ENCODE measurements at regions not wholly inside any gene's neighbourhood (a gene's known extent, or its start where the extent isn't known, plus 50 kb on each side); places are given as distances from the start of the nearest gene placed in this dataset.

DNA sequence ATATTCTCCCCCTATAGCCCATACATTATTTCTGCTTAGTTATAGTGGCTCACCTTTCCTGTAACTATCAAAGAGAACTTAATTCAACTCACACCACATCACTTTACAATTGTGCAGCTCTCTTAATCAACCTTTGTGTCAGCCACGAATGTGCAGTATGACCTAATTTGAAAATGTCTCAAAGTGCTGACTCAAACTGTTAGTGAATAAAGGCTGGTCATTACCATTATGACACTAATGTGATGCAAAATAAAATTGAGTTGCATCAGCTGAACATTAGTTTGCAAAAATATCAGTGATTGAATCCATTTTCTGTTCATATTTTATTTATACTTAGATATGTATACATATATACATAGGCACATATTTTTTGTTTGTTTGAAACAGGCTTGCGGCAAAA is 251.8 kb downstream of the MEIS1 start:
- WGBS (ENCODE audit: insufficient coverage), result no CpG with 5 or more reads among the region's 2 CpGs
- ChIA-PET POLR2A (no interaction called here), CTCF (no interaction called here)
- Histone ChIP-seq H3K4me2 (replicated peaks; ENCODE audit: low read depth, low read length, poor library complexity, severe bottlenecking) (no peak overlapping the region), H3K9me3 (ENCODE audit: control extremely low read depth in 1 of 3, control insufficient read depth in 2 of 3, insufficient read depth in 1 of 3, low read length in 2 of 3) (no peaks in the 10 kb centered on the region), H3K4me3 (ENCODE audit: control extremely low read depth in 1 of 5, extremely low read depth in 1 of 5, insufficient read depth in 1 of 5, low read depth in 2 of 5, low read length in 4 of 5) (no peak overlapping the region), H4K20me1 (ENCODE audit: control insufficient read depth, insufficient read depth, low read length, poor library complexity, severe bottlenecking) (no peaks in the 10 kb centered on the region), H3K79me2 (ENCODE audit: control insufficient read depth, insufficient read depth, low read length) (no peaks in the 10 kb centered on the region), H2AFZ (ENCODE audit: insufficient read depth, low read depth, low read length, poor library complexity, severe bottlenecking) (no peak overlapping the region), H3K9ac (ENCODE audit: low read length) (no peak overlapping the region), H3K27ac (ENCODE audit: low read length in 2 of 2) (no peak overlapping the region), H3K36me3 (replicated peaks in 1 of 2; ENCODE audit: control extremely low read depth in 1 of 2, control insufficient read depth in 1 of 2, extremely low read depth in 1 of 2, insufficient read depth in 2 of 2, low read length in 1 of 2) (no peaks in the 10 kb centered on the region), H3K4me1 (ENCODE audit: control insufficient read depth in 2 of 2, insufficient read depth in 2 of 2, low read length in 2 of 2) (no peaks in the 10 kb centered on the region), H3K27me3 (replicated peaks in 1 of 4; ENCODE audit: control extremely low read depth in 1 of 4, control insufficient read depth in 3 of 4, insufficient read depth in 4 of 4, low read length in 3 of 4) (no peaks in the 10 kb centered on the region)
- Mint-ChIP-seq H3K4me1 (no peaks in the 10 kb centered on the region), H3K9me3 (ENCODE audit: insufficient read depth) (no peaks in the 10 kb centered on the region), H3K4me3 (no peak overlapping the region), H3K27ac (no peak overlapping the region), H3K27me3 (no peaks in the 10 kb centered on the region)
- DNase-seq, result no peak
- intact Hi-C loops (cut with micrococcal nuclease), result no loop called here
- TF ChIP-seq, protein P1, sequence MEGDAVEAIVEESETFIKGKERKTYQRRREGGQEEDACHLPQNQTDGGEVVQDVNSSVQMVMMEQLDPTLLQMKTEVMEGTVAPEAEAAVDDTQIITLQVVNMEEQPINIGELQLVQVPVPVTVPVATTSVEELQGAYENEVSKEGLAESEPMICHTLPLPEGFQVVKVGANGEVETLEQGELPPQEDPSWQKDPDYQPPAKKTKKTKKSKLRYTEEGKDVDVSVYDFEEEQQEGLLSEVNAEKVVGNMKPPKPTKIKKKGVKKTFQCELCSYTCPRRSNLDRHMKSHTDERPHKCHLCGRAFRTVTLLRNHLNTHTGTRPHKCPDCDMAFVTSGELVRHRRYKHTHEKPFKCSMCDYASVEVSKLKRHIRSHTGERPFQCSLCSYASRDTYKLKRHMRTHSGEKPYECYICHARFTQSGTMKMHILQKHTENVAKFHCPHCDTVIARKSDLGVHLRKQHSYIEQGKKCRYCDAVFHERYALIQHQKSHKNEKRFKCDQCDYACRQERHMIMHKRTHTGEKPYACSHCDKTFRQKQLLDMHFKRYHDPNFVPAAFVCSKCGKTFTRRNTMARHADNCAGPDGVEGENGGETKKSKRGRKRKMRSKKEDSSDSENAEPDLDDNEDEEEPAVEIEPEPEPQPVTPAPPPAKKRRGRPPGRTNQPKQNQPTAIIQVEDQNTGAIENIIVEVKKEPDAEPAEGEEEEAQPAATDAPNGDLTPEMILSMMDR (IDR thresholded peaks at IDR 0.05), result no peak
- no peak for TF ChIP-seq EZH2 (IDR thresholded peaks at IDR 0.05; ENCODE audit: borderline replicate concordance, insufficient read depth, low read depth, low read length, poor library complexity, severe bottlenecking)
- ATAC-seq (ENCODE audit: low read depth), result no peak

DNA sequence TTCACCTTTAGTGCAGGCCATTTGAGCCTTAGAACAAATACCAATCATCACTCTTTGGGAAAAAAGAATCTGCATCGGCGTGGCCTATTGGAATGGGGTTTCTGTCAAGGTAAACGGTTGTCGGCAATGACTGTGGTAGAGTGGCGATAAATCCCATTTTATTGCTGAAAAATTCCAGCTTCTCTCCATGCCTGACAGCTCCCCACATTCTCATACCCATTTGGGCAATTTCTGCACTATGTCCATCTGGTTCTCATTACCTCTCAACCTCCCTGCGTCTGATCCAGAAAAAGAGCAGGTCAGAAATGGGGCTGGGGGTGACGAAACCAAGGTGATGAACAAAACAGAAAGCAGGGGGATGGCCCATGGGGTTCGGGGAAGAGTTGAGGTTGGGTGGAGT is 254.0 kb downstream of the MEIS1 start:
- Histone ChIP-seq H3K79me2 (ENCODE audit: control insufficient read depth, insufficient read depth, low read length) (no peaks in the 10 kb centered on the region), H3K4me3 (ENCODE audit: control extremely low read depth in 1 of 5, extremely low read depth in 1 of 5, insufficient read depth in 1 of 5, low read depth in 2 of 5, low read length in 4 of 5) (no peak overlapping the region), H3K36me3 (replicated peaks in 1 of 2; ENCODE audit: control extremely low read depth in 1 of 2, control insufficient read depth in 1 of 2, extremely low read depth in 1 of 2, insufficient read depth in 2 of 2, low read length in 1 of 2) (no peaks in the 10 kb centered on the region), H3K4me1 (ENCODE audit: control insufficient read depth in 2 of 2, insufficient read depth in 2 of 2, low read length in 2 of 2) (no peaks in the 10 kb centered on the region), H3K9me3 (ENCODE audit: control extremely low read depth in 1 of 3, control insufficient read depth in 2 of 3, insufficient read depth in 1 of 3, low read length in 2 of 3) (no peaks in the 10 kb centered on the region), H3K4me2 (replicated peaks; ENCODE audit: low read depth, low read length, poor library complexity, severe bottlenecking) (no peak overlapping the region), H3K27ac (ENCODE audit: low read length in 2 of 2) (no peak overlapping the region), H3K27me3 (replicated peaks in 1 of 4; ENCODE audit: control extremely low read depth in 1 of 4, control insufficient read depth in 3 of 4, insufficient read depth in 4 of 4, low read length in 3 of 4) (no peaks in the 10 kb centered on the region), H3K9ac (ENCODE audit: low read length) (no peak overlapping the region), H2AFZ (ENCODE audit: insufficient read depth, low read depth, low read length, poor library complexity, severe bottlenecking) (no peak overlapping the region), H4K20me1 (ENCODE audit: control insufficient read depth, insufficient read depth, low read length, poor library complexity, severe bottlenecking) (no peaks in the 10 kb centered on the region)
- TF ChIP-seq, protein P1 (IDR thresholded peaks at IDR 0.05), result no peak
- TF ChIP-seq EZH2 (IDR thresholded peaks at IDR 0.05; ENCODE audit: borderline replicate concordance, insufficient read depth, low read depth, low read length, poor library complexity, severe bottlenecking), result no peak
- H3K9me3 Mint-ChIP-seq (ENCODE audit: insufficient read depth), result no peaks in the 10 kb centered on the region
- intact Hi-C loops (cut with micrococcal nuclease), result no loop called here
- H3K27ac Mint-ChIP-seq, result no peak overlapping the region
- DNase-seq (no peak), ATAC-seq (ENCODE audit: low read depth) (no peak)
- no peaks in the 10 kb centered on the region for H3K27me3 Mint-ChIP-seq
- ChIA-PET POLR2A (no interaction called here), CTCF (no interaction called here)
- 76% methylated on average over 3 of the region's 8 CpGs for WGBS (ENCODE audit: insufficient coverage)
- H3K4me3 Mint-ChIP-seq, result no peak overlapping the region
- no peaks in the 10 kb centered on the region for H3K4me1 Mint-ChIP-seq
